GM11168 (cell line): ENCODE measurements at regions not wholly inside any gene's neighbourhood (a gene's known extent, or its start where the extent isn't known, plus 50 kb on each side); places are given as distances from the start of the nearest gene placed in this dataset.

Experiments
- in situ Hi-C: fragments of 300-500 bp; cut with MboI; formaldehyde crosslinking; loops from one replicate; pipeline ENCODE4 v1.12.0; 2022; ENCODE audit warnings: low sequenced_read_pairs; ENCODE audit not compliant: unreplicated experiment

DNA sequence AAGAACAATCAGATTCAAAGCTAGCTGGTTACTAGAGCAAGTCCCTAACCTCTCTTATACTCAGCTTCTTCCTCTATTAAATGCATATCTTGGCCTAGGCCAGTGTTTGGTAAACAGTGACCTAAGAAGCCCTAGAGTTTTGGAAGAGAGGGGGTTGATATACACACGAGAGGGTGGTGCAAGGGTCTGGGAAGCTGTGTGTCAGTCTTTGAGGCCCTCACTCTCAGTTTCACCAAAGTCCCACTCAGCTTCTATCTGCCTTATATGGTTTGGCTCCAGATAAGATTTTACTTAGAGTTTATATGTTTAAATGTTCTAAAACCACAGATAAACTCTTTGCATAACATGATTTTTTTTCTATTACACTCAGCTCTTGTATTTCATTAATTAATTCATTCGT, 526.1 kb upstream of the BTBD3 start:
- in situ Hi-C loops = no loop called here

DNA sequence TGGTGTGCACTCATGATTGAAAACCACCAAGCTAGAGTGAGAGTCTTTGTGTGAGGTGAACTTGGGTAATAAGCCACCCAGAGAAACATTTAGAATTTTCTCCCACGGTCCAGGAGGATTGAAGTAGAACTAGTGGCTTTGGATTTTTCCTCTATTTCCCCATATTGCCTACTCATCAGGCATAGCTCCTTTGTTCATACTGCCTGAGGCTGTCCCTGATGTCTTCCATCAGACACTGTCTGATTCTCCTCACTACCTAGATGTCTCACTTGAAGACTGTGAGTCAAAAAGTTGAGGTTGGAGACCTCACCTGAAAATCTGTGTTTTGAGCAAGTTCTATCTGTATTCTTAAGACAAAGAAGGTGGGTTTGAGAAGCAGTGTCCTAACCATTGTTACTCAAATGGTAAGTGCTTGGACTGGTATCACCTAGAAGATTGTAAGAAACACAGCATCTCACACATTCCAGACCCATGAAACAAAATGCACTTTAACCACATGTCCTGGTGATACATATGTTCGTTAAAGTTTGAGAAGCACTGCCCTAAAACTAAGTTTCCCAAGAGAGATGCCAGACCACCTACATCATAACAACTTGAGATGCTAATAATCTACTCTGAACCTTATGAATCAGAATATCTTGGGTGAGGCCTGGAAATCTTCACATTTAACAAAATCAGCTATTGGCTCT, 523.4 kb upstream of the BTBD3 start:
- in situ Hi-C loops = no loop called here

DNA sequence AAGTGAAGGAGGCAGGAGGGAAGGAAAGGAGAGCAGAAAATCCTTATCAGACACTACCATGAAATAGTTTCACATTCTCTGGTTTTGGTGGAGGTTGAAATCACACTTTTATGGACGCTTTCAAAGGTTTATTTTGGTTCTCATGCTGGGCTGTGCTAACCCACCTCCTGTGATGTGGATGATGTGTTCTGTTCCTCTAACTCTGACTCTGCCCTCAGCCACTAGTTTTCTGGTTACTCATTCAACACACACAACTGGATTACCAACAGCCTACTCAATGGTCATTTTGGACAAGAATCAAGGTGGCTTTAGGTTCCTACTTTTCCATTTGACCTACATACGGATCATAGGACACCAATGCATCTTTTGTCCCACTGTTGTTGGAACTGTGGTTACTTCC, 522.1 kb upstream of the BTBD3 start:
- in situ Hi-C loops = no loop called here

DNA sequence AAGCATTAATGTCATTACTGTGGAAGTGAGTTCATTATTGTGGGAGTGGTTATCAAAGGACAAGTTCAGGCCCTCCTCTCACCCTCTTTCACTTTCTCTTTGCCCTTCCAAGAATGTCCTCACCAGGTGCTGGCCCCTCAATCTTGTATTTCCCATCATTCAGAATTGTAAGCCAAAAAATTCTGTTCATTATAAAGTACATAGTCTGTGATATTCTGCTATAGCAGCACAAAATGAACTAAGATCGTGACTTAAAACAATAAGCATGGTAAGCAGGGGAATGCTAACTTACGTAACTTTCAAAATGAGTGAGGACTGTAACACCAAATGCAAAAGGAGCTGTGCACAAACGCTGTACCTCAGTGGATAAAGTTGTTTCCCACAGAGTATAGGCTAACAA, 515.7 kb upstream of the BTBD3 start:
- in situ Hi-C loops = no loop called here

DNA sequence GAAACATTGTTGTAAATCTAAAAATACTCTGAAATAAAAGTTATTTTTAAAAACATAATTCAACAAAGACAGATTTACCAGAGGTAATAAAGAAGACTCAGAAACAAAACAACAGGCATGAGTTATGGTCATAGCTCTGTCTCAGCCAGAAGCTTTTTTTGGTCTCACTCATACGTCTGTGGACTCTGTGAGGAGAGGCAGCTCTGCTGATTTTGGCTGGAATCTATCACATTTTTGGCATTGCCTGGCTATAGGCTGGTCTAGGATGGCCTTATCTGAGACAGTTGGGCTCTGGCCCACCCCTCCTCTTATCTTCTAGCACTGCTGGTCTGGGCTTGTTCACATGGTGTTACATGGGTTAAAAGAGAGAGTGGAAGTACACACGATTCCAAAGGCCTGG, 514.0 kb upstream of the BTBD3 start:
- in situ Hi-C loops = no loop called here

DNA sequence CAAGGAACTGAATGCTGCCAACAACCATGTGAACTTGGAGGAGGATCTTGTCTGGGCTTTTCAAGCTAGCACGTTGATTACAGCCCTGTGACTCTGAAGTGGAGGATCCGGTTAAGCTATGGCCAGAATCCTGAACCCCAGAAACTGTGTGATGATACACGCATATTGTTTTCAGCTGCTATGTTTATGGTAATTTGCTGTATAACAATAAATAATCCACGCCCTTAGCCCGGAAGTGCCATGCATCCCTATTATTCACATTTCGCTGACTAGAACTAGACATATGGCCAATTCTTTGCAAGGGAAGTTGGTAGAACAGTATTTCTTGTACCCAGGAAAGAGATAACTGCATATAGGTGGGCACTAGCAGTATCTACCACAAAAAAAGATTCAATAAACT, 510.8 kb upstream of the BTBD3 start:
- in situ Hi-C loops = no loop called here

DNA sequence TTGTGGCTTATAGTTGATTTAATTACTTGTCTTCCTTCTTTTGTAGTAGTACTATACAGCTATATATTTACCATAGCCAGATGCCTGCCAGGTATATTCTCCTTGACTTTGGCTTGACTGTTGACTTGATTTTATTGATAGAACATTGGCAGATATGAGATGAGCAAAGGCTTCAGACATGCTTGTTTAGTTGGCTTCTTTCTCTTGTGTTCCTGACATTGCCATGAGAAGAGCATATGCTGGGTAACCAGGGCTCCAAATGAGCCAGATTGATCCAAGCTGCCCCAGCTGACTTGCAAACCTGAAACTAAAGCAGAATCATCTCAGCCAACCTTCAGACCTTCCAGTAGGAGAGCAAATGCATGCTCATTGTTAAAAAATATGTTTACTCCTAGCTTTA, 508.1 kb upstream of the BTBD3 start:
- in situ Hi-C loops = no loop called here

DNA sequence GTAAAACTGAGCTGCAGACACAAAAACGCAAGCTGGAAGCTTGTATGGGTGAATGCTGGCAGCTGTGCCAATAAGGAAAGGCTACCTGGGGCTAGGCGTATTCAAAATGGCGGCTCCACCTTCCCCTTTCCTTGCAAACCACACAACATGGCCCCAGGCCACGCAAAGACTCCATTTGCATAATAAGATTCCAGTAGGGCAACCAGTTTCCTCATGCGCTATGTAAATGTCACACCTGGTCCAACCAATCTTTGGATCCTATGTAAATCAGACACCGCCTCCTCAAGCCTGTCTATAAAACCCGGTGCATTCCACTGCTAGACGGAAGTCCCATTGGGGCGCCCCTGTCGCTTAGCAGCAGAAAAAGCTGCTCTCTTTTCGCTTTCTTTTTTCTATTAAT, 505.9 kb upstream of the BTBD3 start:
- in situ Hi-C loops = no loop called here

DNA sequence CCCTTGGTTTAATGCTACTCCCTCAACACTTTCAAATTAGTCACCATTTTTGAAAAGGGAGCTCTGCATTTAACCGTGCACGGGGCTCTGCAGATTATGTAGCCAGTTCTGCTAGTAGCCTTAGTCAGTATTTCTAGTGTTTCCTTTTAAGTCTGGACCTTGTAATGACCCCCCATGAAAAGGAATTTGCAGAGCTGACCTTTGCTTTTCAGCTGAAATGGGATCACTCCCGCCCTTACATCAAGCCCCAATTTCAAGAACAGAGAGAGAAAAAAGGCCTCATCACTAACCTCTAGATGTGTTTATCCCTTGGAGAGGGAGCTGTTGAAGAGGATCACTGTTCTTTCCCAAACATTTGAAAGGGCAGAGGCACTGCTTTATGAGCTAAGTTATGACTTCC, 490.7 kb upstream of the BTBD3 start:
- in situ Hi-C loops = no loop called here

DNA sequence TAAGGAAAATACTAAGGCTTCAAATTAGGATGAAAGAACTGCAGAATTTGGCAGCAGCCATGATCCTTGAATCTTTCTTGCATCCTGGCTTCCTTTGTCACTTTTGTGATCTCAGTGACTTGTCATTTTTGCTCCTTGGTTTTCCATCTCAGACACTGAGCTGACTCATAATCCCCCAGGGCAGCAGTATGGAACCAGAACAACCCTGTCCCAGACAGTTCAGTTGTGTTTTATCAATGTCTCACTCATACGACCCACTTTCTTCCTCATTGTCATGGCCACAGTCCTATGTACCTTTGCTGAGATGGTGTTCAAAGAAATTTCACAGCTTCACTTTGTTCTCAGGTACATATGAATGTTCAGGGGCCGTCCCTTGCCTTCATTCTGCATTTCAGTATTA, 488.5 kb upstream of the BTBD3 start:
- in situ Hi-C loops = no loop called here

DNA sequence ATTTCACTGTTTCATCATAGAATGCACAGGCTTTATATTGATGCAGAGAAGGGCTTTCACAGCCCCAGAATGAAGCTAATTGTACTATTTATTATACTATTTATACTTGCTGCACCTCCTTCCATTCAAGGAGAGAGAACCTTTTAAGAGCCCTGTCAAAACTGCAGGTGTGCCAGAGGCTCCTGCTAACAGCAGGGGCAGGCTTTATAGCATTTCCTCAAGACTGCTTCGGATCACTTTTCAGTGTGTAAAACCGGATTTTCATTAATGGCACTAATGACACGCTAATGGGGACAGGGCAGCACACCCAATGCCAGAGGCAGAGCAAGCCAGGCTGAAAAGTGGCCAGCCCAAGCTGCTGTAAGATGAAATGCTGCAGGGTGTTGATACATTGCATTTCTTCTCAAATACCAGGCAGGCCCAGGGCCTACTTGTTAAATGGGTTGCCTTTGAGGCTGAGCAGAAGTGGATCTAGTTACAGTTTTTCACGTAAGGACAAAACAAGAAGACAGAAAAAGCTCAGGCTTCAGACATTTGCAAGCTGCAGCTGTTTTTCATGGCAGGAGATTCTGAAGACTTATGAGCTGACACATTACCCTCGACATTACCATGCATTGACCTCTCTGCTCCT, 487.7 kb upstream of the BTBD3 start:
- in situ Hi-C loops = no loop called here

DNA sequence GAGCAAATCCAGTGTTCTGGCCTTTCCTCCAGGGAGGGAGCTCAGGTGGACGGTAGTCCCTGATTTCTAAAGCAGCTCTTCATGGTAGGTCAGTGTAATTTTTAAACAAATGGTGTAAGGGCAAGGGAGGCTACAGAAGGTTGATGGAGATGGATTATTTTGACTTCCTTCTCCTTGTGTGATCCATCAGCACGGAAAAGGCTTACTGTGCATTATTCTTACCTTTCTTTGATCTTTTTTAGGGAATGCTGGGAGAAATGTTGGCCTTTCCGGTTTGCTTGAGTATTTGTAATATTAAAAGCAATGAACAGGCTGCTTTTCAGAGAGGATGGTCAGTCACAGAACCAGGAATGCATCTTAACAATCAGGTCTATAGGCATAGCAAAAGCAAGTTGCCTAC, 487.0 kb upstream of the BTBD3 start:
- in situ Hi-C loops = no loop called here

DNA sequence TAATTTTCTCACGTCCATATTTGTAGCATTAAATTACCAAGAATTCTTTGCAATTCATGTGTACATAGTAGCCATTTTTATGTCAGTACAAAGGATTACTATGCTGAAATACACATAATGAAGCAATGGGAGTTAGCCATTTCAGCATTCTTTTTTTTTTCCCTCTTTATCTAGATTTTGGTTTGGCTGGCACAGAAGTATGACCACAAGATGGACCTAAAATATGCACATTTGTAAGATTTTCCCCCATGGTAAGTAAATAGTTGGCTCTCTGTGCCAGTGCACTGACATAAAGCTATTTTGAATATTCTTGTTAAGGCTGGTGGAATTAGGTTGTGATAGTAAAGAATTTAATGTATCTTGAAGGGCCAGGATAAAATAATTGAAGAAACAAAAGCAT, 486.1 kb upstream of the BTBD3 start:
- in situ Hi-C loops = no loop called here

DNA sequence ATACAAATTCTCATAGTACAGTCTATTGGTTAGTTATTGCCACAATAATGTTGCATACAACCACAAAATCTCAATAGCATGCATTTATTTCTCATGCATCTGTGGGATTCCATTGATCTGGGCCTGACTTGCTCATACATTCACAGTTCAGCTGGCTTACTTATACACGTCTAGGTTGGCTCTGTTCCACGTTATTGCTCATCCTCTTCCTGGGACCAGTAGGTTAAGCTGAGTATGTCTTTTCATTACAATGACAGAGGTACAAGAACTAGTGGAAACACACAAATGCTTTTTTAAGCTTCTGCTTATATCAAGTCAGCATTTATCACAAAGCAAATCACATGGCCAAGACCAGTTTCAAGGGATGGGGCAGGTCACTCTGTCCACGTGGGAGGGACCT, 485.3 kb upstream of the BTBD3 start:
- in situ Hi-C loops = no loop called here

DNA sequence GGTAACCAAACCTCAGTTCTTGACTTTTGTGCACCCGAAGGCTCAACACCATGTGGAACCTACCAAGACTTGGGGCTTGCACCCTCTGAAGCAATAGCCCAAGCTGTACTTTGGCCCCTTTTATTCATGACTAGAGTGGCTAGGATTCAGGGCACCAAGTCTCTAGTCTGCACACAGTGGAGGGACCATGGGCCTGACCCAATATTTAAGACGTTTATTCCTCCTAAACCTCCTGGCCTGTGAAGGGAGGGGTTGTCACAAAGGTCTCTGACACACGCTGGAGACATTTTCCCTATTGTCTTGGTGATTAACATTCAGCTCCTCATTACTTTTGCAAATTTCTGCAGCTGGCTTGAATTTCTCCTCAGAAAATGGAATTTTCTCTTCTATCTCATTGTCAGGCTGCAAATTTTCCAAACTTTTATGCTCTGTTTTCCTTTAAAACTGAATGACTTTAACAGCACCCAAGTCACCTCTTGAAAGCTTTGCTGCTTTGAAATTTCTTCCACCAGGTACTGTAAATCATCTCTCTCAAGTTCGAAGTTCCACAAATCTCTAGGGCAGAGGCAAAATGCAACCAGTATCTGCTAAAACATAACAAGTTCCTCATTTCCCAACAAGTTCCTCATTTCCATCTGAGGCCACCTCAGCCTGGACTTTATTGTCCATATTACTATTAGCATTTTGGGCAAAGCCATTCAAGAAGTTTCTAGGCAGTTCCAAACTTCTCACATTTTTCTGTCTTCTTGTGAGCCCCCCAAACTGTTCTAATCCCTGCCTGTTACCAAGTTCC, 481.4 kb upstream of the BTBD3 start:
- in situ Hi-C loops = no loop called here

DNA sequence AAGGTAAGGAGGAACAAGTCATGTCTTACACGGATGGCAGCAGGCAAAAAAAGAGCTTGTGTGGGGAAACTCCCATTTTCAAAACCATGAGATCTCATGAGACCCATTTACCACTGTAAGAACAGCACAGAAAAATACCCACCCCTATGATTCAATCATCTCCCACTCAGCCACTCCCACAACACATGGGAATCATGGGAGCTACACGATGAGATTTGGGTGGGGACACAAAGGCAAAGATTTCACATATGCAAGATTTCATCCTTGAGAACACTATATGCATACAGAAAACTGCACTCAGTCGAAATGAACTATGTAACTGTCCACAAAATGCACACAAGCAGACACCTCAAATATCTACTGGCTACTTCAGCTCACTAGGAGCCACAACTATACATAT, 480.6 kb upstream of the BTBD3 start:
- in situ Hi-C loops = no loop called here

DNA sequence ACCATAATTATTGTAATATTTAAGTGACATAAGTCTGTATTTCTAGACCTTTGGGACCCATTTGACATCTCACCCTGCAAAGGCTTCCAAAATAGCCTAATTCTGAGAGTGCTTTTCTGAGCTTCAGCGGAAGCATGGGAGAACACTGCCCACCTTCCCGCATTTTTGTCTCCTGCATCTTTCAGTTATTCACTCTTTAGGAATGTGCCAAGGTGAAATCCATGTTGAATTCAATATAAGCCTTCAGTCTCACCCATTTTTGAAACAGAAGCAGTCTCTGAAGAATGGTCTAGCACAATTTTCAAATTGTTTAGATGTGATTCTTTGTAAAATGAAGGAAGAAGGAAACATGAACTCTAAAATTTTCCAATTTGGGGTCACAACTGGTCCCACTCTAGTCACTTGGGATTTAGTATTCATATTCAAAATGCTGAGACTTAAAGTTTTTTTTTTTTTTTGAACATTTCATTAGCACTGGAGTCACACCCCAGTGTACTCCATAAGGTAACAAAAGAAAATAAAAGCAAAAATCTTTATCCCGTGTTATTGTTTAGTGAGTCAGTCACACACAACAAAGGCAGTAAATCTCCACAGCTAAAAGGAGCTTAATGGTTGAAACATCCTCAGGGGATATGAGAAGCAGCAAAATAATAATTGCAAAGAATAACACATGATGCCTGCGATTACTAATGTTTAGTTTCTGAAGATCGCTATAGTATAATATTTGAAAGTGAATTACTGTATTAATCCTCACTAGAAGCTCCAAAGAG, 479.9 kb upstream of the BTBD3 start:
- in situ Hi-C loops = no loop called here

DNA sequence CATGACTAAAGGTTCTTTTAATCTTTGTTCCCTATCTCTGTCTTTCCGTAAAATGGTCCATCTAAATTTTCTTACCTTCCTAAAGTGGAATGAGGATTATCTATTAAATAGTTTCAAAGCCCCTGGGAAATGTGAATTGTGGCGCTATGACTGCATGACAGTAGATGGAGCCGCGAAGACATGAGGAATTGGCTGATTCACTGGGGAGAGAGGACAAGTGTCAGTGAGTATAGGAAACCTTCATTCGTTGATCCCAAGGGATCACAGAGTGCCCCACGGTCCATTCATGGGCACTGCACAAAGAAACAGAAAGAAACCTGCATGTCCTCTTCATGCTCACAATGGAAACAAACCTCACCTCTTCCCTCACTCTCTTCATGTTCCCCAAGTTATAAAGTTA, 479.3 kb upstream of the BTBD3 start:
- in situ Hi-C loops = no loop called here

DNA sequence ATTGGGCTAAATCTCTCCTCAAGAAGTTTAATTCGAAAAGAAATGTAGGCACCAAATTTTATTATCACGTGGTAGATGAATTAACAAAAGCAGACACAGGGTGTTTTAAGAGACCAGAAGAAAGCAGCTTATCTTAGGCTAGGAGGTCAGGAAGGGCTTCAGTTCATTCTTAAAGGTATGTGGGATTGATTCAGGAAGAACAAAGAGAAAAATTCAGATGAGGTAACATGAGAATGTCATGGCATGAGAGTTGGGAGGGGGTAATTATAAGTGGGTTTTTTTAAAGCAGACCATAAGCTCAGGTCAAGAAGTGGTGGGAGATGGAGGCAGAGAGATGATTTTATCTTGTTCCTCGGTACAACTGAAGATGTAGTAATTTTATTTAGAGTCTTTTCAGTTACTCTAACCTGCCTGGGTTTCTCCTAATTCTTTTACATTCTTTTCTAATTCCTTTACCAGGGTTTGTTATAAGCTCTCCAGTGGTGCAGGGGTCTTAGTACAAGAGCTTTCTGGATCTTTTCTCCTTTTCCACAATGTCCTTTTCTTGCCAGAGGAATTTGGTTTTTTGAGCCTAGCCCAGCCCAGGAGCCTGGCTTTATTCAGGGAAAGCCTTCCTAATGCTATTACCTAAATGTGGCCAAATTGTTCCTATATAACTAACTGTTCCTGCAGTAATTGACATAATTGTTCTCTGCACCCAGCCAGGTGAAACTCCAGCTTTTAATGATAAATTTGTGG, 474.1 kb upstream of the BTBD3 start:
- in situ Hi-C loops = no loop called here

DNA sequence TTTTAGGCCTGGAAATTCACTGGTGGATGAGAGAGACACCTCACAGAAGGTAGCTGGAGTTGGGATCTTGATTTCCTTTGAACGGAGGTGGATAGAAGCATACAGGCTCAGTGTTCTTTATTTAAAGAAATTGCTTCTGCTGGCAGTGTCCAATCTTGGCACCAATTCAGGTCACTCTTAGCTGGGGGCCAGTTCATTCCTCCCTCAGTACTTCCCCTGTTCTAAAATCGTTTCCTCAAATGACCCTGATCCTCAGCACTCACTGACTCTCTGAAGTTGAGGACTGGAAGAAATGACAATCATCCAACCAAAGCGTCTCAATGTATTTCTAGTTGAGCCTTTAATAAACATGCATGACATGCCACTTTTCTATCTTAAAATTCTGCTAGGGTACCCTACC, 472.5 kb upstream of the BTBD3 start:
- in situ Hi-C loops = no loop called here
